Lower lobe of right lung (tissue), 2 donors: ENCODE measurements at regions not wholly inside any gene's neighbourhood (a gene's known extent, or its start where the extent isn't known, plus 50 kb on each side); places are given as distances from the start of the nearest gene placed in this dataset.

ENCODE experiments used
- ATAC-seq, 2 donors: fragments of 200-7000 bp; cut with Tn5 transposase; one replicate each; pipeline ENCODE4 v1.9.1; 2020 to 2022; ENCODE audit warnings: mild to moderate bottlenecking in 2 of 2, moderate library complexity in 2 of 2
- DNase-seq: peaks from one replicate; pipeline ENCODE4 v3.0.0-alpha.2; 2020
- H3K27ac ChIP-seq: fragments of 200-600 bp; one replicate; pipeline ENCODE4 v1.8.0; 2022
- H3K27me3 ChIP-seq: fragments of 200-600 bp; one replicate; pipeline ENCODE4 v1.8.0; 2022; ENCODE audit warnings: low read depth
- H3K36me3 ChIP-seq: fragments of 200-600 bp; one replicate; pipeline ENCODE4 v1.8.0; 2022; ENCODE audit warnings: mild to moderate bottlenecking
- H3K4me1 ChIP-seq: fragments of 200-600 bp; one replicate; pipeline ENCODE4 v1.8.0; 2022
- H3K4me3 ChIP-seq: fragments of 200-600 bp; one replicate; pipeline ENCODE4 v1.8.0; 2022; ENCODE audit warnings: mild to moderate bottlenecking
- H3K9me3 ChIP-seq: fragments of 200-600 bp; one replicate; pipeline ENCODE4 v1.8.0; 2022
- intact Hi-C: fragments of 100-400 bp; cut with DNase I; formaldehyde crosslinking; loops from one replicate; pipeline ENCODE4 v1.11.0; 2022
- TF ChIP-seq, protein P1 (sequence below): fragments of 200-600 bp; IDR thresholded peaks from one replicate; pipeline ENCODE4 v1.8.0; 2022; ENCODE audit warnings: antibody characterized with exemption, mild to moderate bottlenecking
- donor health status: DM: no; HTN: yes; CAD: no; lungs with severe emphysema.

DNA sequence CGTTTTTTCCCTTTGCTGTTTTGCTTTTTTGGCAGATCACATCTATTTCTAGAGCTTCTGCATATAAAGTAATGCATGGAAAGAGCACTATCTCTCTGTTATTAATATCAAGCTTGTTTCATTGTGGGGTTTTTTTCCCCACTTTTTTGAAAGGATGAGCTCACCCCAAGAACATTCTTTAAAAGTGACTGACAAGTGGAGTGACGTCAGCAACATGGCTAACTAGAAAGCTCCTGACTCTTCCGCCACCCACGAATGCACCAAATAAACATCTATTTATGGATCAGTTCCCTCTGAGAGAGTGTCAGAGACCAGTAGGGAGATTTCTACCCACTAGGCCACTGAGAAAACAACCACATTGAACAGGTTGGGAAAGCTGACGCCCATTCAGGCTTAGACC, 445.4 kb downstream of the GALC start:
- Histone ChIP-seq H3K27ac (no peak overlapping the region), H3K4me3 (no peak overlapping the region), H3K9me3 (no peaks in the 10 kb centered on the region), H3K27me3 (no peaks in the 10 kb centered on the region), H3K36me3 (no peaks in the 10 kb centered on the region), H3K4me1 (no peaks in the 10 kb centered on the region)
- intact Hi-C loops, result no loop called here
- TF ChIP-seq, protein P1, sequence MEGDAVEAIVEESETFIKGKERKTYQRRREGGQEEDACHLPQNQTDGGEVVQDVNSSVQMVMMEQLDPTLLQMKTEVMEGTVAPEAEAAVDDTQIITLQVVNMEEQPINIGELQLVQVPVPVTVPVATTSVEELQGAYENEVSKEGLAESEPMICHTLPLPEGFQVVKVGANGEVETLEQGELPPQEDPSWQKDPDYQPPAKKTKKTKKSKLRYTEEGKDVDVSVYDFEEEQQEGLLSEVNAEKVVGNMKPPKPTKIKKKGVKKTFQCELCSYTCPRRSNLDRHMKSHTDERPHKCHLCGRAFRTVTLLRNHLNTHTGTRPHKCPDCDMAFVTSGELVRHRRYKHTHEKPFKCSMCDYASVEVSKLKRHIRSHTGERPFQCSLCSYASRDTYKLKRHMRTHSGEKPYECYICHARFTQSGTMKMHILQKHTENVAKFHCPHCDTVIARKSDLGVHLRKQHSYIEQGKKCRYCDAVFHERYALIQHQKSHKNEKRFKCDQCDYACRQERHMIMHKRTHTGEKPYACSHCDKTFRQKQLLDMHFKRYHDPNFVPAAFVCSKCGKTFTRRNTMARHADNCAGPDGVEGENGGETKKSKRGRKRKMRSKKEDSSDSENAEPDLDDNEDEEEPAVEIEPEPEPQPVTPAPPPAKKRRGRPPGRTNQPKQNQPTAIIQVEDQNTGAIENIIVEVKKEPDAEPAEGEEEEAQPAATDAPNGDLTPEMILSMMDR, result no peak
- ATAC-seq (no peak), DNase-seq (no peak)

DNA sequence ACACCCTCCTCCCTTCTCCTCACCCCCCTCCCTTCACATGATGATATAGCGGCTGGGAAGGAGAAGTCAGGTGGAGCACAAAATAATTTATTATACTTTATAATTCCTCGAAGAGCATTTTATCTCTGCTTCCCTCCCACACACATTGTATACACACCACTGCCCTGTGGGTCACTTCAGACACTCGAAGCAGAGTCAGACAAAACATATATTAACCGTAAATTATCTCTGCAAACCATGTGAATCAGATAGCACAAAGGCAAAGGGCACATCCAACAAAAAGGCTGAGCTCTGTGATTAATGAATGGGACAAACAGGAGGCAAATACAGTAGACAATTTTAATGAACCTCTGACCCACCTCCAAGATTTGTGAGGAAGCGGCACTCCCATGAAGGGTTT, 450.7 kb downstream of the GALC start:
- ATAC-seq (no peak), DNase-seq (no peak)
- Histone ChIP-seq H3K27ac (no peak overlapping the region), H3K4me3 (no peak overlapping the region), H3K27me3 (no peaks in the 10 kb centered on the region), H3K9me3 (no peaks in the 10 kb centered on the region), H3K36me3 (no peaks in the 10 kb centered on the region), H3K4me1 (no peaks in the 10 kb centered on the region)
- TF ChIP-seq, protein P1, result no peak
- intact Hi-C loops, result no loop called here

DNA sequence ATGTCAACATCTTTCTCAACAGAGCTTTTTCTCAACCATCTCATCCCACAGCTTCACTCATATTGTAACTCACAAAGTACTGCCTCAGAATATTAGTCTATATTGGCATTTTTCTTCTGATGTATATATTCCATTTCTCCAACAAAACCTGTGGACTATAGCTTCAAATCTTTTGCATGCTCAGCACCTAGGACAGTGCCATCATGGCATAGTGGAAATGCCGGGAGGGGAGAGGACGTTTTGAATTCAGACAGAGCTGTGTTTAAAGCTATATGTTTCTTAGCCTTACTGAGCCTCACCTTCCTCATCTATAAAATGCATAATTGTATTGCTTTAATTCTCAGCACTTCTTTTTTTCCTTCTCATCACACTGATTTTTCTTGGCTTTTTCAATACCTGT, 452.6 kb downstream of the GALC start:
- H3K4me1 ChIP-seq, result no peaks in the 10 kb centered on the region
- no peaks in the 10 kb centered on the region for H3K36me3 ChIP-seq
- no peaks in the 10 kb centered on the region for H3K9me3 ChIP-seq
- no peaks in the 10 kb centered on the region for H3K27me3 ChIP-seq
- no peak overlapping the region for H3K4me3 ChIP-seq
- DNase-seq (no peak), ATAC-seq (no peak)
- TF ChIP-seq, protein P1, result no peak
- intact Hi-C loops, result no loop called here
- H3K27ac ChIP-seq, result no peak overlapping the region

DNA sequence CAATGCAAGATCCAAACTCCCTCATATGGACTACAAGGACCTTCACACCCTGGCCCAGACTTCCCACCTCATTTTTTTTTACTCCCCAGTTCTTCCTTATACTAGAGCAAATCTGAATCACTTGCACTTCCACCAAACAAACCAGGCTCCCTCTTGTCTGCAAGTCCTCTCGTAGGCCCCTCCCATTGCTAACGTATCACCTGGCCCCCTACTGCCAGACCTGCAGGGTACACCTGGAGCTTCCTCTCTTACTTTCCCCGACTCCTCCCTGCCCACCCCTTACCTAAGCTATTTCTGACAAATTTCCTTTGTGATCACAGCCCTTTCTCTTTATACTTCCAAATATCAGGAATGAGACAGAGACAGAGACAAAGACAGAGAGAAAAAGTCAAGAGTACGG, 463.9 kb downstream of the GALC start:
- Histone ChIP-seq H3K9me3 (no peaks in the 10 kb centered on the region), H3K36me3 (no peaks in the 10 kb centered on the region), H3K4me3 (no peak overlapping the region), H3K27ac (no peak overlapping the region), H3K4me1 (no peaks in the 10 kb centered on the region), H3K27me3 (no peaks in the 10 kb centered on the region)
- no peak for ATAC-seq
- TF ChIP-seq, protein P1, result no peak
- intact Hi-C loops, result no loop called here
- no peak for DNase-seq

DNA sequence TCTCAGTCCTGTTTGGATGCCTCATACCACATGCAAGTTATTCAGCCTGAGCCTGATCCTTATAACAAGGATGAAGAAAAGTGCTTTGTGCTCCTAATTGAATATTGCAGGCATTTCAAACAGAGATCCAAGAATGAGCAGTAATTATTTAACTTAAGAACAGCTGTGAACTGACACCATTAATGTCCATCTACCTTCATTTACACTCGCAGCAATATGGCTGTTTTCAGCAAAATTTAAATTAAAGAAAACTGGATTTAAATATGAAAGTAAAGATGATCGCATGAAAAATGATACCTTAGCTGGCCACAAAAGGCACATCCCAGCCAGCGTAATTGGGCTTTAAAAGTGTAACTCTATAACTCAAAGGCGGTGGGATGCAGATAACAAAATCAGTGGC, 466.3 kb downstream of the GALC start:
- Histone ChIP-seq H3K4me3 (no peak overlapping the region), H3K9me3 (no peaks in the 10 kb centered on the region), H3K4me1 (no peaks in the 10 kb centered on the region), H3K27me3 (no peaks in the 10 kb centered on the region), H3K36me3 (no peaks in the 10 kb centered on the region), H3K27ac (no peak overlapping the region)
- DNase-seq (no peak), ATAC-seq (no peak)
- intact Hi-C loops, result no loop called here
- TF ChIP-seq, protein P1, result no peak

DNA sequence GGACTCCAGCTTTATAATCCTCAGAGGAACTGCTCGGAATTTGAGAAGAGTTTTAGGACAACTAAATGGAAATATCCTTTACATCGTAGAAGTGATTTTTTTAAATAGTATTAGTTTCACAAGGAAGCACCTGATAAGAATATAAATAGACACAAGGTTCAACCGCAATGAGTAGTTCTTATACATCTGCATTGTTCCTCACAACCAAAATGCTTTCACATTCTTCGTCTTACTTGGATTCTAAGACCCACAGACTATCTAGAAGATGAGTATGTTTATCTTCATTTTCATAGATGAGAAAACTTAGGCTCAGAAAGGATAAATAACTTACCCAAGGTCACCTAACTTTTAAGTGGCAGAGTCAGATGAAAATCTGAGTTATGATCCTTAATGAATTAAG, 469.0 kb downstream of the GALC start:
- Histone ChIP-seq H3K27ac (no peak overlapping the region), H3K4me1 (no peaks in the 10 kb centered on the region), H3K27me3 (no peaks in the 10 kb centered on the region), H3K36me3 (no peaks in the 10 kb centered on the region), H3K9me3 (no peaks in the 10 kb centered on the region), H3K4me3 (no peak overlapping the region)
- intact Hi-C loops, result no loop called here
- DNase-seq (no peak), ATAC-seq (no peak)
- TF ChIP-seq, protein P1, result no peak
